ENCODE measurements at regions not wholly inside any gene's neighbourhood (a gene's known extent, or its start where the extent isn't known, plus 50 kb on each side); places are given as distances from the start of the nearest gene placed in this dataset.
"Not testable (repeated sequence)": the region's sequence is repeated elsewhere in the genome, so short reads cannot be mapped to it uniquely, and the experiment has no call there.

DNA sequence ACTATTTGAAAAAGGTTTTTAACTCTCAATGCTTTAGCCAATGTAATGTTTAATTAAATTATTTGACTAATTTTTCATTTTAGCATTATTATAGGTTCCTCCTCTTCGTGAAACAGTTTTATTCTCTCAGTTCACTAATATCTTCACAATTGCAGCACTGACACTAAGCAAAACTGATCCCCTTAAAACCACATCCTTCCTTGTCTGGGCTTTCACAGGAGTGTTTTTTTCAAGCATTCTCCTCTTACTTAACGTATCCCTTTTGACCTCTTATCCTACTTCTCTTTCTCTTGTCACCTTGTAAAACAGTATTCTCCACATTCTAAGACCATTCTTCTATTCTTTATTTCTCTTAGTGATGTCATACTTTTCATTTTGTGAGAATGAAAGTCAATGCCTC is 112.8 kb downstream of the DSC3 start:
- no peak for DNase-seq (ENCODE audit: low spot score)

DNA sequence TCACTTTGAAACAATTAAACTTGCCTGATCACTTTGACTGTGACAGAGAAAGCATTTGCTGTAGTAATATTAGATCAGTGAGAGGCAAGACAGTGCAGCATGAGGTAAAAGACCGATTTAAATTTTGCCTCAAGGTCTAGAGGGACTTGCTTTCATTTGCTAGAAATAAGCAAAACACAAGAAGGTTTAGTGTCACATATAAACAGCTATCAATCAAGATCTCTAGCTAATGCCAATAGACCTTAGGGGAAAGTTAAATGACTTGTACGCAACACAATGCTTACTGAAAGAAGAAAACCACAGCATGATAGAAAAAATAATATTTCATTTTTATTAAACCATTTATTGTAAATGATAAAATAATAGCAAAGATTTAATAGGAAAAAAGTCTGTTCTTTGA is 113.5 kb downstream of the DSC3 start:
- DNase-seq (ENCODE audit: low spot score), result no peak

DNA sequence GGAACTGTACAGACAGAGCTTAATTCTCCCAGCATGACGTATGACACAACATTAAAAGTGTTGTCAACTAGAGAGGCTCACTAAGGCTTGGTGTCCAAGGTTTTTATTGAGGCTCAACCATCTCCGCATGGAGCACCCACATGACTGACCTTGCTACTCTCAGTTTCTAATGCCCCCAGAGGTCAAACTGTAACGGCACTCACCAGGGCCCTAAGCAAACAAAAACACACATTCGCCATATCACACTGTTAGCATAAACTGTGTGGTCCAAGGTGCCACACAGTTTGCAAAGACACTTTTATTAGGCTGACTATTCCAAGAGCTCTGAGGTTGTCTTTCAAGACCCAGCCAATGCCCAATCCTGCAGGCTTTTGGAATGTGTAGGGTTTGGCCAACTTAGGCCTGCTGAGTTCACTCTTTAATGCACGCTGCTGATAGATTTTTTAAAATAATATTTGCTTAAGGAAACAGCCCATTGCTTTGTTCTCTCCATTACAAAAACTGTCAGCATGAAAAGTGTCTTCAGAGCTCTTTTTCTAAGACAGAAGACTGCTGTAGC is 114.9 kb downstream of the DSC3 start:
- no peak for DNase-seq (ENCODE audit: low spot score)

DNA sequence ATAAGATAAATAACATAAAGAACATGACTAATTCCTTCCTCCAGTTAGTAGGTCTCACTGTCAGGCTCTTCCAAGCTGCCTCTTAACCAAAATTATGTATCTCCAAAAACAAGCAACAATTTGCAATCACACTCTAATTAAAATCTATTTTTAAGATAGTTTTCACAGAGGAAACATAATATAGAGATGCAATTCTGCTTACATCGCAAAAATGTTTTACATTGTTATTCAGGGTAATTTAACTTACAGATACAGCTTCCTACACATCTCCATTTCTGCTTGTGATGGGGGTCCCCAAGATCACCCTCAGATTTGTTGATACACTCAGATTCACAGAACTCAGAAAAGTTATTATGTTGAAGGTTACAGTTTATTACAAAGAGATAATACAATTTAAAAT is 115.5 kb downstream of the DSC3 start:
- no peak for DNase-seq (ENCODE audit: low spot score)

DNA sequence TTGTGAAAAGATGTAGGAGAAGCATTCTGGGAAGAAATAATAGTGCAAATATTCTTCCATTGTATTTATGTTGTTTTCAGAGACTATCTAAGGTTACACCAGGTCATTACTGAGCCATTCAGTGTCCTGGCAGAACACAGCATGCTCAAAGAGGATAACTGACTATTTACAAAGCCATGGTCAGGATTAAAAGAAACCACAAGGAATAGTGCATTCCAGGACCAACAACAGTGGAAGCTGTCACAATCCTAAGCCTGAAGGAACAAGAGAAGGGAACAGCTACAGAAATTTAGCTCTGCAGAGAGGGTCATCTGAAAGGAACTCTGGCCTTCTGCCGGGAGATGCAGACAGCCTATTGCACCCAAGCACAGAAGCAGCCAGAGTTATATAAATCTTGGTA is 116.7 kb downstream of the DSC3 start:
- DNase-seq (ENCODE audit: low spot score), result no peak

DNA sequence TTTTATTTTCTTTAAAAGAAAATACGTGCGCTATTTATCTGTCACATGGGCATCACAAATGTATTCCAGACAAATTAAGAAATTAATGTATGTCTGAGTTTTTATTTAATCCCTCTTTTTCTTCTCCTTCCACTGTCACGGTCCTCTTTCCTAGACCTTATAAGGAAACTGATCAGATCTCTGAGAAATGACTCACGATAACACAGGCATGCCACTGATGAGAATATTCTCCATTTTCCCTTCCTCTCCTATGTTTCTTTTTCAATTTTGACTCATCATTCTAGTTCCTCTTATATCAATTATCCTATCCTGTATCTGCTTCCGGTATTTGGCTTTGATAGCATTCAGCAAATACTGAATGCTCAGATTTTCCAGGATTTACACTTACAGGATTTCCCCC is 121.8 kb downstream of the DSC3 start:
- DNase-seq (ENCODE audit: low spot score), result no peak

DNA sequence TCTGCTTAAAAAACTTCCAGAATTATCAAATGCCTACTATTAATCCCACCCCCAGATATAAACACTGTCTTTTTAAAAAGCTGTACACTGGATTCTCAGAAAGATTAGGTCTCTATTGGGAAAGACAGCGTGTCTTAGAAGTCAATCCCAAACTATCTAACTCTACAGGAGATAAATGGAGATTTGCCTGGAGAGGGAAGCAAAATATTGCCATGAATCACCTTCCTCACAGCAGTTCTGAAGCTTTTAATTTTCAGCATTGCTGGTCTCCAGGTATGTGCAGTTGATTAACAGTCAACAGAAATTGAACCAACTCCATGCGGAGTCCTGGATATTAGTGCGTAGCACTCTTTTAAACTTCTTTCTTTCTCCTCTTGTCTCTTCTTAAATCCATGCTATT is 122.2 kb downstream of the DSC3 start:
- DNase-seq (ENCODE audit: low spot score), result no peak

DNA sequence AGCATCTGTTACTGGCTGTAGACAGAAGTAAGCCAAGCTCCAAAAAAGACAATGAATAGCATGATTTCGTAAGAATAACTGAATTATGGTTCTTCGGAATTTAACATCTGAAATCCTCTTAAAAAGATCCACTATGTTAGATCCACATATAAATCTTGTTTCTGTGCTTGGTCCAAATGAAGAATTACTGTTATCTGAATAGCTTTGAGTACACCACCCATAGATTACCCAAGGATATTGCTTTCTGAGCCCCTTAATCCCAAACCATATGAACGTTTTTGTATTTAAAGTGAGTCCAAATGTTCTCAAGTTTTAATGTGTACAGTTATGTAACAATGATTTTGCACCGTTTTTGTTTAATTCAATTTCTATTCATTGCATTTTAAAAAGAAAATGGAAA is 124.9 kb downstream of the DSC3 start:
- DNase-seq (ENCODE audit: low spot score), result no peak

DNA sequence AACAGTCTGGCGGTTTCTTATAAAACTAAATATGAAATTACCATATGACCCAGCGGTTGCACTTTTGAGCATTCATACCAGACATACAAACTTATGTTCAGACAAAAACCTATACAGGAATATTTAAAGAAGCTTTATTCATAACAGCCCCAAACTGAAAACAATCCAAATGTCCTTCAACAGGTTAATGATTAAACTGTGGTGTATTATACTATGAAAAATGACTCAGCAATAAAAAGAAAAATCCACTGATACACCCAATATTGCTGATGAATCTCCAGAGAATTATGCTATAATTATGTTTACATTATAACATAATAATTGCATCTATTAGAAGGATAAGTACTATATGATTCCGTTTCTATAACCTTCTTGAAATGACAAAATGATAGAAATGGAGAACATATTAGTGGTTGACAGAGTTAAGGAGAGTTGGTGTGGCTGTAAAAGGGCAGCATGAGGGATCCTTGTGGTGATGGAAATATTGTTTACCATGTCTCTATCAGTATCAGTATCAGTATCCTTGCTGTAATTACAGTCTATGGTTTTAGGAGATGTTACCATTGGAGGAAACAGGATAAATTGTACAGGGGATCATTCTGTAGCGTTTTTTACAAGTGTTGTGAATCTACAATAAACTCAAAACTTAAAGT is 127.1 kb downstream of the DSC3 start:
- DNase-seq (ENCODE audit: low spot score), result no peak

DNA sequence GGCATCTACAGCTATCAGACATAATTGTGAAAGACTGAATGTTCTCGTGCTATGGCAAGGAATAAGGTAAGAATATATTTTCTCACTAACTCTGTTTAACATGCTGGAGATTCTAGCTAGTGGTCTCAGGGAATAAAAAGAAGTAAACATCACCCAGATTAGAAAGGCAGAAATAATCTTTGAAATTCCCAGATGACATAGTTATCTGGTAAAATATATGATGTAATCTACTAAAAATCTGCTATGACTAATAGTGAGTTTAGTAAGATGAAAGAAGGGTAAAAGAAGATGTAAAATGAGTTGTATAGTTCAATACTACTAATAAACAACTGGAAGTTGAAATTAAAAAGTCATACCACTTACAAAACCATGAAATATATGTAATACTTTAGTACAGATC is 134.2 kb downstream of the DSC3 start:
- no peak for DNase-seq (ENCODE audit: low spot score)

DNA sequence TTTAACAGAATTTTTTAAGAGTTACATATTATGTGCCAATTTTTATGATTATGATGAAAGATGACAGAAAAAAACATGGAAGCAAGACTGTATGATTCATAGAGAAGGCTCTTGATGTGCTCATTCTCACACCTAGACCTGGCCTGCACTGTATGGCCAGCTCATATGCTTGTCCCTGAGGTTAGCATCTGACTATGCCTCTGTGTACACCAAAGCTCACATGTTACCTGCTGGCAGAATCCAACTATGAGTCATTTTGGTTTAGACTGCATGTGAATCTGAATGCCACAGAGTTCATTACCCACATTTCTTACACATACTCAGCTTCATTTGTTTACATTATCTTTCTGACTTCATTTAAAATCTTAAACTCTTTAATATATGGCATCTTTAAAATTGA is 139.0 kb downstream of the DSC3 start:
- no peak for DNase-seq (ENCODE audit: low spot score)

DNA sequence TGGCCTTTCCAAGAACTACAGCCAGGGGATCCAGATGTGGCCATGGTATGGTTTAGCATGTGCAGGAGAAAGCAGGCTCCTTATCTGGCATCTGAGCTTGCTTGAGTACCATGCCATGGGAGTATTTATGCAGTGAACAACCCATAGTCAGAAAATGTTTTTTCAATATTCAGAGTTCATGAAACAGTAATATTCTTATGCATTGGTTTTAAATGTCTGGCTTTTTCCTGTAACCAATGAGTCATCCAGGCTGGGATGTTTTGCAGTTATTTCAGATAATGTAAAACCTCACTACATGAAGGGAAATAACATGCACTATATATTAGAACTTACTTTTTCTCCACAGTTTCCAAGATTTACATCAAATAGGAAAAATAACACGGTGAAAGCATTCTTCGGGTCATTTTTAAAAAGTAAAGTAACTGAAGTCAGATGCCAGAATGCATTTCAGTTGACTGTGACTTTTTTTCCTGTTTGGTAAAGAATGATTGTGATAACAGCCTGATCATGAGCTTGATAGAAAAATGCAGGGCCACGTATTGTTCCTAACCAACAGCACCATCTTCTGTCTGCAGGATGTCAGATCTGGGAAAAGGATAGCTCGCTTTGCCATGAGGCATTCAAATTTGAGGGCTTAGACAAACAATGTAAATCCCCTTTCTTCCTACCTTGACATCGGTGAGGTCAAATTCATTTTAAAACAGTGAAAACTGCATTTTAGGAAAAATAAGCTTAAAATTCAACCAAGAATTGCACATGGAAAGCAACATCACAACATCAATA is 152.8 kb downstream of the DSC3 start:
- DNase-seq (ENCODE audit: low spot score), result no peak

DNA sequence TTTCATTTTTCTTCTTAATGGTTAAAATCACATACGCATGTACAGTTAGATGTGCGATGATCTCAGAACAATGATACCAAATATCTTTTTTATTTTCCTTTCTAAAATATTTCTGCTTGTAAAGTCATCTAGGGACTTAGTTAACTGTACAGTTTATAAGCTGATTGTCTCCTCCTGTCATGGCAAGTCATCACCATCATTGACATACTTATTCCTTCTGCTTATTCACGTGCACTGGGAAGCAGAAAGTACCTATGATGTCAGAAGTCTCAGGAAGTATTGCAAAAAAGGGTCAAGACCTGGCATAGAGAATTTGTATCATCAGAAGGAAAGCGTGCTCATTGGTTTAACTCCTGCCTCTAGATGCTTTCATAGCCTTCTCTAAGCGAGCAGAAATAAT is 154.2 kb downstream of the DSC3 start:
- no peak for DNase-seq (ENCODE audit: low spot score)

DNA sequence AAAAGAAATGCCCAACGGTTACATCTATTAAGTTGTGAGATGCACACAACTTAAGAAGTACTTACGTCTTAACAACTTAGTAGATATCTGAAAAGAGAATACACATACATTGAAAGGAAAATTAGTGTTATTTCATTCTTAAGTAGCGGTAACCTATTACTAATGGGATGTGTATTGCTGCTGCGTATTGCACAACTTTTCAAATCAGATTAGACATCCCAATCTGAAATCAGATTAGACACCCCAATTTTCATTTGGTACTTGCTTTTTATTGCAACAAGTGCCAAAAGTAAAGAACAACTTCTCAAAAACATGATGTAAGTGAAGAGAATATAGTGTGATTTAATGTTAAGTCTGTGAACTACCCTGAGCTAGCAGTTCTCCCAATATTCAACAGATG is 155.5 kb downstream of the DSC3 start:
- no peak for DNase-seq (ENCODE audit: low spot score)

DNA sequence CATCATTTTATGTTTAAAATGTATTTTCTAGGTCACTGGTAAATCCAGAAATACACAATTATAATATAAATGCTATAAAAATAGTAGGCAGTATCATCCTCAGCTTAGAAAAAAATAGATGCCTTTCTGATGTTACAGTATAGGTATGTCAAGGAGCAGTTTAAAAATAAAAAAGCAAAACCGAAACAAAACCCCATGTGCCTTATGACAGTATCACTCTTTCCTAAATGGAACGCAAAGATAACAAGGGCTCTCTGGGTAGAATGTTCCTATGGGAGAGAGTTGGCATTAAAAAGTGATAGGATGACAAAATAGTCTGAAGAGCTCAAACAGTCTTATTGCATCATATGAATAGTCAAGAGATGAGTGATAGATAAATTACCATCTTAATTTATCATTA is 172.1 kb downstream of the DSC3 start:
- DNase-seq (ENCODE audit: low spot score), result no peak

DNA sequence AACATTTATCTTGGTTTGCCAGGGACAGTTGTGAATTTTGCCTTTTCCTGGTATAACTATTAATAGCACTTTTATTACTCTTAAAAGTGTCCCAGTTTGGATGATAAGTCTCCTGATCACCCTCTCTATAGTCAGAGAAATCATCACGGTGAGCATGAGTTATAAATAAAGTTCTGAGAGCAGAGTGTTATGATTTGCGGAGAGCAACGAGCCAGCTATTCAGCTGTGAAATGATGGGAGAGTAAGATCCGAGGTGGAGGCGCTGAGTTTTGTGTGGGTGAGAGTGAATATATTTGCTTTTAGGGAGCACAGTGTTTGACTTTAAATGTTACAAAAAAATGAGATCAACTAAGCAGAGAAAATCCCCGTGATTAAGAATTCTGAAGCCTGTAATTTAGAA is 179.6 kb downstream of the DSC3 start:
- DNase-seq (ENCODE audit: low spot score), result no peak

DNA sequence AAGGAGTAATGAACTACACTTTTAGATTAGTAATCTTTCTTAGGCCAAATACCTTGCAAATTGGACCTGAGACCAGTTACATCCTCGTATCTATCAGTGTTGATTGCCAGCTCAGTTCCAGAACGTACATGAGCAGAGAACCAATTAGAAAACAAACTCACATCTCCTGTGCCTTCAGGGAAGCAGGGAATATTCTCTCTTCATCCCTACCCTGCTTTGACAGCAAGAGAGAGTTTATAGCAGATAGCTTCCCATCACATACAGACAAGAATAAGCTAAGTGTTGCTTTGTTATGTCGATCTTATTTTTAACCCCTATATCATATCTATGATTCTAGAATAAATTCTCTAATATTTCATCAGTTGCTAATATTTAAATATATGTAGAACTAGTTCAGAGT is 181.8 kb downstream of the DSC3 start:
- DNase-seq (ENCODE audit: low spot score), result no peak

DNA sequence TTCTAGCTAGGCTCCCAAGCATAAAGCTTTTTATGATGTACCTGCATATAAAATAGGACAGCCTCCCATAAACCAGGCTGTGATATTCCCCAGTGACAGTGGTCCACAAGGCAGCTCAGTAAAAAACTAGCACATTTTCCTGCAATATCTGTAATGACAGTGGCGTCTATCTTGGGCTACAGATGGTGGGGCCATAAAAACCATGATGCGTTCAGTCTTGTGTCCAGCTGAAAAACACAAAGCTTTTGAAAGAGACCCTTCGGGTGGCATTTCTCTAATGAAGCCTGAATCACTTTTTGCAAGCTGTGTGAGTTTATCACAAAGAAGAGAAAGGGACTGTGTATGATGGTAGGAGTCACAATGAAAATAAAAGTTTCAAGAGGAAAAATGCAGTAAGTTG is 183.5 kb downstream of the DSC3 start:
- DNase-seq (ENCODE audit: low spot score), result no peak

DNA sequence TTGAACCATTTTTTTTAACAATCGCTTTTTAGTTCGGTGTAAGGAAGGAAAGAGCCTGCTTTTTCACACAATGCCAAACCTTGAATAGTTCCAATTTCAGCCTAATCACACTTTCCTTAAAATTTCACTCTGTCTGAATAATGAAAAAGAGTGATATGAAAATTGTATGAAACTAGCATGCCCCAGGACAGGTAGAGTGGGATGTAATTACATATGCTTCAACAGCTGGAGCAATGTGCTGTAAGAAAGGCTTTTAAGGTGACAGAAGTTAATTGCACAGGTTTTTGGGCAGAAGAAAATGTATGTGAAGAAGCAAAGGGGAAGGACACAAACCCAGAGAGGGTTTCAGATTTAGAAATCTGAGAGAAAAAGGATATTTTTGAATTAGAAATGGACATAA is 184.0 kb downstream of the DSC3 start:
- DNase-seq (ENCODE audit: low spot score), result no peak

DNA sequence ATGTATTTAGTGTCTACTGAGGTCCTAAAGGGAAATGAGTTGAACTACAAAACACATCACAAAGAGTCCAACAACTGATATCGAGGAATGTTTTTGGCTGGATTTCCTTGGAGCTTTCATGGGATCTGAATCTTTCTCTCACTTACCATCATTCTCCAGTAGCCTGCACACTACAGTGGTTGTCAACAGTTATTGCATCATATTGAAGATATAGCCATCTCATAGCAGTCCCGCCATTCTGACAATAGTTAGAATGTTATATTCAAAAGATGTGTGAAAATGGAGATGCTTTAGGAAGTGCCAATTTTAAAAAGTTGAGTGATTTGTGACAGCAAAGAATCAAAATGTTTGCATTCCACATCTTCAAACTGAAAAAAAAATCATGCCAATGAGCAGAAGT is 186.8 kb downstream of the DSC3 start:
- no peak for DNase-seq (ENCODE audit: low spot score)

DNA sequence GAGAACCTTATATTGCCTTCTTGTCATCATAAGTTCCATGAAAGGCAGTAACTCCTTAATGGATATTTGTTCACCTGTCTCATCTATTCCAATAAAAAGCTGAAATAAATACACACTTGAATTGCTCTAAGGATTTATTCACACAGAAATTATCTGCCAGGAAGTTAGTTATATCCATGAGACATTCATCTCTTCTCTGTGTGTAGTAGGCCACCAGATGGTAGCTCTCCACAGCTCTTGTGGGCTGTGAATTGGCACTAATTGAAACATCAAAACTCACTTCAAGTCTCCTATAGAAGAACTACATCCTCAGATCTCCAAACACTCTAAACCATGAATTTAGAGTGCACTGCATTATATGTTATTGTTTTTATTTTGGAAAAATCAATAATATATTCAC is 189.6 kb downstream of the DSC3 start:
- DNase-seq (ENCODE audit: low spot score), result no peak

DNA sequence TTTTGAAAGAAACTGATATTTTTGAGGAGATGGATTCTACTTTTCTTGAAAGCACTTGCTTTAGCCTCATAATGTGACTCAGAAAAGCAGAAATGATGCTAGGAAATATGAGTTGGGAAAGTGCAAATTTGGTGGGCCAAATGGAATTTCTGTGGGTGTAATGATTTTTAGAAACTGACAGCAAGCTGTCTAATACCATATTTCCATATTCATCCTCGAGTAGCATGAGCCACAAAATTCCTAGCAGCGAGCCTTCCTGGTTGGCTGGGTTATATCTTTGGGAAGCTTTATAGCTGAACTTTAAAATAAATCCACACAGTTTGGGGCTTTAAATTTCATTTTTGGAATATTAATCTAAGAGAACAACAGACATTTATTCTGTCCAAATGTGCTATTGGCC is 190.0 kb downstream of the DSC3 start:
- no peak for DNase-seq (ENCODE audit: low spot score)

DNA sequence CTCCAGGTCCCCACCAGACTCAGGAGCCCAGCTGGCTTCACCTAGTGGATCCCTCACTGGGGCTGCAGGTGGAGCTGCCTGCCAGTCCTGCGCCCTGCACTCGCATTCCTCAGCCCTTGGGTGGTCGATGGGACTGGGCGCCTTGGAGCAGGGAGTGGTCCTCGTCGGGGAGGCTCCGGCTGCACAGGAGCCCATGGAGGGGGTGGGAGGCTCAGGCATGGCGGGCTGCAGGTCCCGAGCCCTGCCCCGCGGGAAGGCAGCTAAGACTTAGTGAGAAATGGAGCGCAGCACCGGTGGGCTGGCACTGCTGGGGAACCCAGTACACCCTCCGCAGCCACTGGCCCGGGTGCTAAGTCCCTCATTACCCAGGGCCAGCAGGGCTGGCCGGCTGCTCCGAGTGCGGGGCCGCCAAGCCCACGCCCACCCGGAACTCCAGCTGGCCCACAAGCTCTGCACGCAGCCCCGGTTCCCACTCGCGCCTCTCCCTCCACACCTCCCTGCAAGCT is 203.4 kb downstream of the DSC3 start:
- DNase-seq (ENCODE audit: low spot score), result not testable (repeated sequence)

DNA sequence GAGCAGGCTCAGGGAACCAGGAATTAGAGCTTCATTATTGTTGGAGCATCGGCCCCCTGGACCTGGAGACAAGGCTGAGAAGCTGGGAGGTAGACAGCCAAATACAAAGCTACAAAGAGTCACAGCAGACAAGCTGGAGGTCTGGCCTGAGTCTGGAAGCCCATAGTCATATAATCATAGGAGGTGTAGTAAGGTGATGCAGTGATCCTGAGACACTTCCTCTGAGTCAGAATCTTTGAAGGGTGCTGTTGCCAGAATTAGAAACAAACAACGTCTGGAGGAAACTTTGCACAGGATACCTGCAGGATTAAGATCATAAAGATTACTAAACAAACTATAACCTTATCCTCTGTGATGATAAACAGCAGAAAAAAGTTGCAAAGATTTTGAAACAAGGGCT is 213.8 kb downstream of the DSC3 start:
- no peak for DNase-seq (ENCODE audit: low spot score)

All from AG20443 (cell line).